ENCODE measurements at regions not wholly inside any gene's neighbourhood (a gene's known extent, or its start where the extent isn't known, plus 50 kb on each side); places are given as distances from the start of the nearest gene placed in this dataset.

GRCh38 chr1:57850176-57850940, 426.5 kb upstream of the DAB1 start:
- TF ChIP-seq, protein P1, sequence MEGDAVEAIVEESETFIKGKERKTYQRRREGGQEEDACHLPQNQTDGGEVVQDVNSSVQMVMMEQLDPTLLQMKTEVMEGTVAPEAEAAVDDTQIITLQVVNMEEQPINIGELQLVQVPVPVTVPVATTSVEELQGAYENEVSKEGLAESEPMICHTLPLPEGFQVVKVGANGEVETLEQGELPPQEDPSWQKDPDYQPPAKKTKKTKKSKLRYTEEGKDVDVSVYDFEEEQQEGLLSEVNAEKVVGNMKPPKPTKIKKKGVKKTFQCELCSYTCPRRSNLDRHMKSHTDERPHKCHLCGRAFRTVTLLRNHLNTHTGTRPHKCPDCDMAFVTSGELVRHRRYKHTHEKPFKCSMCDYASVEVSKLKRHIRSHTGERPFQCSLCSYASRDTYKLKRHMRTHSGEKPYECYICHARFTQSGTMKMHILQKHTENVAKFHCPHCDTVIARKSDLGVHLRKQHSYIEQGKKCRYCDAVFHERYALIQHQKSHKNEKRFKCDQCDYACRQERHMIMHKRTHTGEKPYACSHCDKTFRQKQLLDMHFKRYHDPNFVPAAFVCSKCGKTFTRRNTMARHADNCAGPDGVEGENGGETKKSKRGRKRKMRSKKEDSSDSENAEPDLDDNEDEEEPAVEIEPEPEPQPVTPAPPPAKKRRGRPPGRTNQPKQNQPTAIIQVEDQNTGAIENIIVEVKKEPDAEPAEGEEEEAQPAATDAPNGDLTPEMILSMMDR (IDR thresholded peaks at IDR 0.05), result no peak
- TF ChIP-seq EZH2 (IDR thresholded peaks at IDR 0.05; ENCODE audit: borderline replicate concordance, insufficient read depth, low read depth, low read length, poor library complexity, severe bottlenecking), result no peak
